HAP-1 (cell line): ENCODE measurements at regions not wholly inside any gene's neighbourhood (a gene's known extent, or its start where the extent isn't known, plus 50 kb on each side); places are given as distances from the start of the nearest gene placed in this dataset.

ENCODE experiments used
- DNase-seq, 2 experiments: peaks; one replicate each; pipeline ENCODE4 v3.0.0-alpha.2; 2016 to 2020; ENCODE audit warnings: low spot score in 2 of 2
- H3K27me3 ChIP-seq: fragments of 250-450 bp; sonication (Bioruptor Pico); 2 replicates; pipeline ENCODE4 v1.5.1; 2020; ENCODE audit warnings: low read depth, mild to moderate bottlenecking, moderate library complexity
- H3K36me3 ChIP-seq: fragments of 250-450 bp; sonication (Bioruptor Pico); replicated peaks from 2 replicates; pipeline ENCODE4 v1.5.1; 2020; ENCODE audit warnings: mild to moderate bottlenecking
- H3K4me1 ChIP-seq: fragments of 250-450 bp; sonication (Bioruptor Pico); 2 replicates; pipeline ENCODE4 v1.5.1; 2020; ENCODE audit warnings: mild to moderate bottlenecking
- H3K4me3 ChIP-seq: fragments of 250-450 bp; sonication (Bioruptor Pico); 2 replicates; pipeline ENCODE4 v1.5.1; 2020; ENCODE audit warnings: mild to moderate bottlenecking, moderate library complexity
- H3K9me3 ChIP-seq: fragments of 250-450 bp; sonication (Bioruptor Pico); 2 replicates; pipeline ENCODE4 v1.5.1; 2020; ENCODE audit warnings: mild to moderate bottlenecking, moderate library complexity
- in situ Hi-C: fragments of 300-500 bp; cut with MboI; formaldehyde crosslinking; loops from 3 replicates; pipeline ENCODE4 v1.14.3; 2020; ENCODE audit warnings: low sequenced_read_pairs, inconsistent platforms, mixed read lengths

- no peak for DNase-seq
- in situ Hi-C loops, result no loop called here
- Histone ChIP-seq H3K27me3 (no peaks in the 10 kb centered on the region), H3K9me3 (no peaks in the 10 kb centered on the region), H3K36me3 (no peaks in the 10 kb centered on the region), H3K4me3 (no peak overlapping the region), H3K4me1 (no peaks in the 10 kb centered on the region)
These were observed 69.4 kb upstream of the FBXL4 start for GRCh38 chr6:99017150-99017549.

GRCh38 chr6:99016355-99016754 lies 68.6 kb upstream of the FBXL4 start:
- no peak overlapping the region for H3K4me3 ChIP-seq
- DNase-seq, result no peak
- in situ Hi-C loops, result no loop called here

GRCh38 chr6:99014061-99014460 lies 66.3 kb upstream of the FBXL4 start:
- Histone ChIP-seq H3K27me3 (peaks cover 2% of the 10 kb centered on the region; the same call in 1 of the 2 replicates), H3K9me3 (no peaks in the 10 kb centered on the region), H3K36me3 (no peaks in the 10 kb centered on the region), H3K4me1 (no peaks in the 10 kb centered on the region), H3K4me3 (no peak overlapping the region)
- DNase-seq, result no peak
- in situ Hi-C loops, result no loop called here

More at GRCh38 chr6:99016355-99016754, 68.6 kb upstream of the FBXL4 start:
- Histone ChIP-seq H3K36me3 (no peaks in the 10 kb centered on the region), H3K27me3 (no peaks in the 10 kb centered on the region), H3K4me1 (no peaks in the 10 kb centered on the region), H3K9me3 (no peaks in the 10 kb centered on the region)

GRCh38 chr6:99013661-99014060 lies 65.9 kb upstream of the FBXL4 start:
- H3K36me3 ChIP-seq, result no peaks in the 10 kb centered on the region
- DNase-seq, result no peak
- no peaks in the 10 kb centered on the region for H3K4me1 ChIP-seq
- peaks cover 2% of the 10 kb centered on the region; the same call in 1 of the 2 replicates for H3K27me3 ChIP-seq
- H3K9me3 ChIP-seq, result no peaks in the 10 kb centered on the region
- H3K4me3 ChIP-seq, result no peak overlapping the region
- in situ Hi-C loops, result no loop called here

- Histone ChIP-seq H3K4me3 (no peak overlapping the region), H3K27me3 (peaks cover 2% of the 10 kb centered on the region; the same call in 1 of the 2 replicates), H3K9me3 (no peaks in the 10 kb centered on the region), H3K36me3 (no peaks in the 10 kb centered on the region), H3K4me1 (no peaks in the 10 kb centered on the region)
- DNase-seq, result no peak
- in situ Hi-C loops, result no loop called here
These were observed 65.4 kb upstream of the FBXL4 start for GRCh38 chr6:99013145-99013544.

GRCh38 chr6:99011151-99011550 lies 63.4 kb upstream of the FBXL4 start:
- Histone ChIP-seq H3K4me3 (no peak overlapping the region), H3K27me3 (peaks cover 2% of the 10 kb centered on the region; the same call in 1 of the 2 replicates), H3K9me3 (no peaks in the 10 kb centered on the region), H3K36me3 (no peaks in the 10 kb centered on the region), H3K4me1 (no peaks in the 10 kb centered on the region)
- no peak for DNase-seq
- in situ Hi-C loops, result no loop called here

GRCh38 chr6:99002831-99003230 lies 55.1 kb upstream of the FBXL4 start:
- Histone ChIP-seq H3K27me3 (0 out of 2 replicates have a peak, but pooled peaks cover 3% of the 10 kb centered on the region), H3K4me3 (no peak overlapping the region), H3K4me1 (no peaks in the 10 kb centered on the region), H3K9me3 (no peaks in the 10 kb centered on the region), H3K36me3 (no peaks in the 10 kb centered on the region)
- no peak for DNase-seq
- in situ Hi-C loops, result no loop called here

GRCh38 chr6:98998103-98998502 lies 50.4 kb upstream of the FBXL4 start:
- no peak overlapping the region for H3K4me3 ChIP-seq
- H3K27me3 ChIP-seq, result 0 out of 2 replicates have a peak, but pooled peaks cover 3% of the 10 kb centered on the region
- in situ Hi-C loops, result no loop called here
- H3K4me1 ChIP-seq, result no peaks in the 10 kb centered on the region
- DNase-seq, result no peak
- H3K9me3 ChIP-seq, result no peaks in the 10 kb centered on the region
- H3K36me3 ChIP-seq, result no peaks in the 10 kb centered on the region
